ENCODE measurements at regions not wholly inside any gene's neighbourhood (a gene's known extent, or its start where the extent isn't known, plus 50 kb on each side); places are given as distances from the start of the nearest gene placed in this dataset.
"Not testable (repeated sequence)": the region's sequence is repeated elsewhere in the genome, so short reads cannot be mapped to it uniquely, and the experiment has no call there.

- DNase-seq (ENCODE audit: low read depth in 4 of 4, low spot score in 2 of 4): peak in 1 of 4 donors; percentile 10
Observed at GRCh38 chr11:7143908-7144307, 55.1 kb downstream of the RBMXL2 start.

GRCh38 chr11:7150104-7150503, 61.3 kb downstream of the RBMXL2 start:
- DNase-seq (ENCODE audit: low read depth in 4 of 4, low spot score in 2 of 4): not testable (repeated sequence)

- no peak for DNase-seq (ENCODE audit: low read depth in 4 of 4, low spot score in 2 of 4)
Observed at GRCh38 chr11:7154881-7155361, 66.1 kb downstream of the RBMXL2 start.

DNA sequence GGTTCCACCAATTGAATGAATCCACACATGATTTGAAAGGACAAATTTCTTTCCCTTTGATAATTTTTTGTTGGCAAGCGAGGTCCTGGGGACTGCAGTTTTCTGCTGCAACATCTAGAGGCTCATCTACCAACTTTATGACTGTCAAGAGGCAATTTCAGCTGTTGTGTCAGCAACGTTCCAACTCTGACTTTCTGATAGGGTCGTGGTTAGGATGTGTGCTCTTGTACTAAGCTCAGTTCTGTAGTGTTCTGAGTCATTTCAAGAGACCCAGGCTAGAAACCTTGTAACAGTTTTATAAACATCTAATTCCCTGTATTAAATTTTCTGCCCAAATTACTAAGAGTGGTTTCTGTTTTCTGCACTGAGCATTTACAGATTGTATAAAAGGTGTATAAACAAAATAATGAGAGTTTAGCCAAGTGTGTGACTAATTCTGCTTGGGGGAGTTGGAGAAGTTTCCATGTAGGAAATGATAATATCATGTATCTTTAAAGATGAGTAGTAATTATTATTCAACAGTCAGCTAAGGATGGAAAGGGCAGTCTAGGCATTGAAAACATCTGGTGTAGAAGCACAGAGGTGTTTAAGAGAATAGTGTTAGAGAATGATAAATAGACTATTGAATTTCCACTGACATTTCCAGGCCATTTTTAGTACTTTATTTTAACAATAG, 72.2 kb downstream of the RBMXL2 start:
- DNase-seq (ENCODE audit: low read depth in 4 of 4, low spot score in 2 of 4): no peak

- no peak for DNase-seq (ENCODE audit: low read depth in 4 of 4, low spot score in 2 of 4)
Observed at GRCh38 chr11:7165911-7166310, 77.1 kb downstream of the RBMXL2 start.

- DNase-seq (ENCODE audit: low read depth in 4 of 4, low spot score in 2 of 4): no peak
Observed at GRCh38 chr11:7167976-7168740, 79.4 kb downstream of the RBMXL2 start.

- no peak for DNase-seq (ENCODE audit: low read depth in 4 of 4, low spot score in 2 of 4)
Observed at GRCh38 chr11:7168741-7168990, 79.9 kb downstream of the RBMXL2 start.

DNA sequence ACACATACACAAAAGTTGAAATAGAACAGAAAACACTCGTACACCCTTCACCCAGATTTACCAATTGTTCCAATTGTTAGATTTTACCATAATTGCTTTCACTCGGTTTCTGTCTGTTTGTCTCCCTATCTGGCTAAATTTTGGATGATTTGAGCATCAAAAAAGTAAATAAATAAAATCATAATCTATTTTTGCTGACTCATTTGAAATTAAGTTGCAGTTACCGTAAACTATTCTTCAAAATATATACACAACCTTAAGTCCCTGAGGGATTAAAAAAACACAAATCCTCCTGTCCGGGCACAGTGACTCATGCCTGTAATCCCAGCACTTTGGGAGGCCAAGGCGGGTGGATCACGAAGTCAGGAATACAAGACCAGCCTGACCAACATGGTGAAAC, 81.3 kb upstream of the SYT9 start:
- no peak for DNase-seq (ENCODE audit: low read depth in 4 of 4, low spot score in 2 of 4)

GRCh38 chr11:7175007-7175406, 76.7 kb upstream of the SYT9 start:
- no peak for DNase-seq (ENCODE audit: low read depth in 4 of 4, low spot score in 2 of 4)

DNA sequence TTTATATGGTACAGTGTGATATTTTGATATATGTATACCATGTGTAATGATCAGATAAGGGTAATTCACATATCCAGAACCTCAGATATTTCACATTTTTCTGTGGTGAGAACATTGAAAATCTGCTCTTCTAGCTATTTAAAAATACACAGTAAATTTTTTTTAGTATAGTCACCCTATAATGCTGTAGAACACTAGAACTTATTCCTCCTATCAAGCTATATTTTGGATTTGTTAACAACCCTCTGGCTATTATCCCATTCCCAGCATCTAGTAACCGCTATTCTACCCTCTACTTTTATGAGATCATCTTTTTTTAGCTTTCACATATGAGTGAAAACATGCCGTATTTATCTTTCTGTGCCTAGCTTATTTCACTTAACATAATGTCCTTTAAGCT, 65.5 kb upstream of the SYT9 start:
- DNase-seq (ENCODE audit: low read depth in 4 of 4, low spot score in 2 of 4): no peak

- DNase-seq (ENCODE audit: low read depth in 4 of 4, low spot score in 2 of 4): no peak
Observed at GRCh38 chr11:7186676-7187075, 65.0 kb upstream of the SYT9 start.

DNA sequence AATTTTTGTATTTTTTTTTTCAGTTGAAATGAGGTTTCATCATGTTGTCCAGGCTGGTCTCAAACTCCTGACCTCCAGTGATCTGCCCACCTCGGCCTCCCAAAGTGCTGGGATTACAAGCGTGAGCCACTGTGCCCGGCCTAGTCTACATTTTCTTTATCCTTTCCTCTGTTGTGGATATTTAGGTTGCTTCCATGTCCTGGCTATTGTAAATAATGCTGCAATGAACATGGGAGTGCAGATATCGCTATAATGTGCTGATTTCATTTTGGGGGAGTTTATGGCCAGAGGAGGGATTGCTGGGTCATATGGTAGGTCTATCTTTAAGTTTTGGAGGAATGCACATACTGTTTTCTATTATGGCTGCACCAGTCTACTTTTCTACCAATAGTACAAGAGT, 58.9 kb upstream of the SYT9 start:
- DNase-seq (ENCODE audit: low read depth in 4 of 4, low spot score in 2 of 4): not testable (repeated sequence)

DNA sequence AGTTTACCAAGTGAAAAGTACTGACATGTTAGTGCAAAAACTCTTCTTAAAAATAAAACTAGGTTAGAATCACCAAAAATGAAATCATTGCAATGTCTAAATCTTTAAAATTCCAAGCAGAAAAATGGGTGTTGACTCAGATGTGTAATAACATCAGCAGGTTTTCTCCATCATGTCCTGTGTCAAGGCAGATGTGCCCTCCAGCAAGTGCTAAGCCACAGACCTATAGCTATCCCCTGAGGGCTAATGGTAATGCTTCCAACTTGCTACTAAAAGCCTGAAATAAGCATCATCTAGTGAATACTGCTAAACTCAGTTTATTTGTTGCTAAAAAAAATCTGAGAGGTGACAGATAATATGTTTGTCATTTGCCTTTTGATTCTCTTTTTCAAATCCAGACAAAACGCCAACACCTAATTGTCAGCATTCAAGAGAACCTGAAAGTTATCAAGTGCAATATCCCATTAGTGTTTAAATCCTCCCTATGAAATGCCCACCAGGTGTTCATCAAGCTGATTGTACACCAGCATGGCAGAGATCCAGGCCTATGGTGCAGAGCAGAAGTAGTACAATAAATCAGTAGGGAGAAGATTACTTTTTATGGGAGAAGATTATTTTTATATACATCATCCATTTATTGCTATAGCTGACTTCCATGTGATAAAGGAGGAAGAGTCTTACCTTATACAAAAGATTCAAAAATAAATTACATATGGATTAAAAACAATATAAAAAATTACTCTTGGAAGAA, 55.1 kb upstream of the SYT9 start:
- DNase-seq (ENCODE audit: low read depth in 4 of 4, low spot score in 2 of 4): no peak

GRCh38 chr11:7197469-7197868, 54.2 kb upstream of the SYT9 start:
- no peak for DNase-seq (ENCODE audit: low read depth in 4 of 4, low spot score in 2 of 4)

Measured in left renal cortex interstitium (tissue), 4 donors.